Mesendoderm (in vitro differentiated cells): ENCODE measurements at regions not wholly inside any gene's neighbourhood (a gene's known extent, or its start where the extent isn't known, plus 50 kb on each side); places are given as distances from the start of the nearest gene placed in this dataset.

Experiments used
- DNase-seq: peaks from one replicate; pipeline ENCODE4 v3.0.0; 2013
- H2AK5ac ChIP-seq: 2 replicates; pipeline ENCODE4 v1.6.1; 2013; ENCODE audit warnings: low read length, inconsistent platforms
- H2BK120ac ChIP-seq: 2 replicates; pipeline ENCODE4 v1.6.1; 2013; ENCODE audit warnings: low read depth, mild to moderate bottlenecking, low read length, moderate library complexity, mixed read lengths
- H2BK15ac ChIP-seq: replicated peaks from 2 replicates; pipeline ENCODE4 v1.6.1; 2013; ENCODE audit warnings: low read depth, mild to moderate bottlenecking, moderate library complexity
- H2BK5ac ChIP-seq: 2 replicates; pipeline ENCODE4 v1.6.1; 2013; ENCODE audit warnings: low read length, inconsistent platforms
- H3K18ac ChIP-seq: 2 replicates; pipeline ENCODE4 v1.6.1; 2013; ENCODE audit warnings: mild to moderate bottlenecking, low read length, mixed read lengths
- H3K23ac ChIP-seq: one replicate; pipeline ENCODE4 v1.6.1; 2013; ENCODE audit warnings: low read length
- H3K27ac ChIP-seq: 2 replicates; pipeline ENCODE4 v1.5.1; 2013; ENCODE audit warnings: low read depth, mild to moderate bottlenecking, inconsistent platforms, low read length, moderate library complexity
- H3K27me3 ChIP-seq: 2 replicates; pipeline ENCODE4 v1.6.1; 2013; ENCODE audit warnings: low read length, control low read depth, mild to moderate bottlenecking, inconsistent platforms; ENCODE audit not compliant: insufficient read depth, poor library complexity
- H3K36me3 ChIP-seq: 2 replicates; pipeline ENCODE4 v1.6.1; 2013; ENCODE audit warnings: low read length, inconsistent platforms; ENCODE audit not compliant: control insufficient read depth, insufficient read depth
- H3K4ac ChIP-seq: one replicate; pipeline ENCODE4 v1.6.1; 2013; ENCODE audit warnings: low read depth, mild to moderate bottlenecking, low read length, moderate library complexity
- H3K4me1 ChIP-seq: 2 replicates; pipeline ENCODE4 v1.6.1; 2013; ENCODE audit warnings: low read depth, low read length, inconsistent platforms; ENCODE audit not compliant: control insufficient read depth
- H3K4me2 ChIP-seq: 2 replicates; pipeline ENCODE4 v1.6.1; 2013; ENCODE audit warnings: low read length
- H3K4me3 ChIP-seq: 2 replicates; pipeline ENCODE4 v1.5.1; 2013; ENCODE audit warnings: mild to moderate bottlenecking, low read length
- H3K56ac ChIP-seq: one replicate; pipeline ENCODE4 v1.6.1; 2013; ENCODE audit warnings: low read length
- H3K79me1 ChIP-seq: 2 replicates; pipeline ENCODE4 v1.6.1; 2013; ENCODE audit warnings: low read length, inconsistent platforms
- H3K79me2 ChIP-seq: 2 replicates; pipeline ENCODE4 v1.6.1; 2013; ENCODE audit warnings: mild to moderate bottlenecking, low read length; ENCODE audit not compliant: control insufficient read depth, insufficient read depth
- H3K9ac ChIP-seq: 2 replicates; pipeline ENCODE4 v1.6.1; 2013; ENCODE audit warnings: low read length, inconsistent platforms
- H4K5ac ChIP-seq: one replicate; pipeline ENCODE4 v1.6.1; 2013; ENCODE audit warnings: low read length
- H4K8ac ChIP-seq: one replicate; pipeline ENCODE4 v1.6.1; 2013; ENCODE audit warnings: low read depth, mild to moderate bottlenecking, control low read depth, low read length, moderate library complexity
- WGBS: extraction: QIAGEN DNeasy Blood & Tissue Kit; methylation state at CpG from one replicate; pipeline ENCODE4 v1.1.7; 2013; ENCODE audit warnings: low lambda C conversion rate, missing lambda C conversion rate; ENCODE audit not compliant: insufficient coverage; ENCODE audit errors: extremely low coverage; 5-methylcytosine and 5-hydroxymethylcytosine counted together

- peak; percentile 93 for DNase-seq
- Histone ChIP-seq H3K4me2 (peak overlapping the region; percentile 32), H2BK5ac (peak overlapping the region; percentile 99), H3K4me1 (peaks cover 30% of the 10 kb centered on the region), H4K8ac (peak overlapping the region; percentile 31), H3K36me3 (no peaks in the 10 kb centered on the region), H3K23ac (no peak overlapping the region), H3K27me3 (no peaks in the 10 kb centered on the region), H3K9ac (no peak overlapping the region), H3K4me3 (no peak overlapping the region), H4K5ac (no peak overlapping the region), H3K18ac (peak overlapping the region; percentile 92), H3K27ac (peak overlapping the region; percentile 77), H2BK15ac (peak overlapping the region; percentile 92), H2BK120ac (peak overlapping the region; percentile 92), H3K56ac (peak overlapping the region; percentile 67), H3K79me1 (no peaks in the 10 kb centered on the region), H2AK5ac (no peak overlapping the region), H3K4ac (peak overlapping the region; percentile 86), H3K79me2 (no peaks in the 10 kb centered on the region)
- WGBS: no CpG with 5 or more reads among the region's 13 CpGs
These were observed 393.9 kb upstream of the SALL1 start for GRCh38 chr16:51544851-51545467.

GRCh38 chr16:51543971-51544370 is 392.9 kb upstream of the SALL1 start:
- Histone ChIP-seq H3K27ac (peak overlapping the region; percentile 18), H2BK120ac (peak overlapping the region; percentile 100), H3K27me3 (no peaks in the 10 kb centered on the region), H4K8ac (no peak overlapping the region), H3K4me2 (no peak overlapping the region), H4K5ac (peak overlapping the region; percentile 40), H3K9ac (peak overlapping the region; percentile 41), H3K36me3 (no peaks in the 10 kb centered on the region), H2BK5ac (peak overlapping the region; percentile 98), H3K56ac (peak overlapping the region; percentile 83), H3K79me1 (no peaks in the 10 kb centered on the region), H3K18ac (peak overlapping the region; percentile 100), H2BK15ac (peak overlapping the region; percentile 99), H3K4me1 (peaks cover 34% of the 10 kb centered on the region), H3K4ac (peak overlapping the region; percentile 100), H2AK5ac (no peak overlapping the region), H3K4me3 (no peak overlapping the region), H3K23ac (peak overlapping the region; percentile 15), H3K79me2 (no peaks in the 10 kb centered on the region)
- WGBS: no CpG with 5 or more reads among the region's 9 CpGs
- DNase-seq: no peak

- no peak overlapping the region for H3K4me3 ChIP-seq
- H3K4ac ChIP-seq: peak overlapping the region; percentile 100
- H4K5ac ChIP-seq: peak overlapping the region; percentile 33
- H3K79me2 ChIP-seq: no peaks in the 10 kb centered on the region
- H3K18ac ChIP-seq: peak overlapping the region; percentile 100
- H3K4me1 ChIP-seq: peaks cover 35% of the 10 kb centered on the region
- no peak overlapping the region for H2BK15ac ChIP-seq
- peak overlapping the region; percentile 100 for H2BK120ac ChIP-seq
- no CpG with 5 or more reads among the region's 12 CpGs for WGBS
- H3K4me2 ChIP-seq: peak overlapping the region; percentile 17
- no peak overlapping the region for H4K8ac ChIP-seq
- H3K23ac ChIP-seq: peak overlapping the region; percentile 15
- DNase-seq: peak; percentile 48
- H3K27me3 ChIP-seq: no peaks in the 10 kb centered on the region
- H3K56ac ChIP-seq: peak overlapping the region; percentile 83
- peak overlapping the region; percentile 82 for H3K27ac ChIP-seq
- no peaks in the 10 kb centered on the region for H3K79me1 ChIP-seq
- peak overlapping the region; percentile 84 for H2AK5ac ChIP-seq
- H3K9ac ChIP-seq: peak overlapping the region; percentile 15
- H2BK5ac ChIP-seq: peak overlapping the region; percentile 98
- H3K36me3 ChIP-seq: no peaks in the 10 kb centered on the region
These were observed 392.1 kb upstream of the SALL1 start for GRCh38 chr16:51542981-51543815.

GRCh38 chr16:51540259-51540658 is 389.2 kb upstream of the SALL1 start:
- Histone ChIP-seq H3K27me3 (no peaks in the 10 kb centered on the region), H3K4me3 (no peak overlapping the region), H2AK5ac (peak overlapping the region; percentile 41), H4K5ac (no peak overlapping the region), H3K4ac (no peak overlapping the region), H3K79me1 (no peaks in the 10 kb centered on the region), H3K4me1 (peaks cover 24% of the 10 kb centered on the region), H2BK15ac (peak overlapping the region; percentile 75), H3K9ac (no peak overlapping the region), H3K23ac (no peak overlapping the region), H2BK5ac (peak overlapping the region; percentile 29), H3K79me2 (no peaks in the 10 kb centered on the region), H2BK120ac (peak overlapping the region; percentile 76), H3K56ac (peak overlapping the region; percentile 43), H3K18ac (peak overlapping the region; percentile 93), H3K36me3 (no peaks in the 10 kb centered on the region), H3K4me2 (no peak overlapping the region), H3K27ac (no peak overlapping the region), H4K8ac (no peak overlapping the region)
- DNase-seq: no peak
- no CpG with 5 or more reads among the region's 2 CpGs for WGBS

- peaks cover 17% of the 10 kb centered on the region for H3K4me1 ChIP-seq
These were observed 387.8 kb upstream of the SALL1 start for GRCh38 chr16:51538707-51539498.

More at GRCh38 chr16:51538707-51539498, 387.8 kb upstream of the SALL1 start:
- Histone ChIP-seq H4K8ac (no peak overlapping the region), H3K36me3 (no peaks in the 10 kb centered on the region), H3K4me2 (no peak overlapping the region), H3K4ac (peak overlapping the region; percentile 88), H2BK5ac (peak overlapping the region; percentile 90), H3K79me1 (no peaks in the 10 kb centered on the region), H3K56ac (peak overlapping the region; percentile 72), H3K4me3 (no peak overlapping the region), H2AK5ac (peak overlapping the region; percentile 23), H3K18ac (peak overlapping the region; percentile 93), H3K79me2 (no peaks in the 10 kb centered on the region), H3K27me3 (no peaks in the 10 kb centered on the region), H3K27ac (peak overlapping the region; percentile 77), H3K9ac (peak overlapping the region; percentile 14), H2BK120ac (peak overlapping the region; percentile 49), H3K23ac (no peak overlapping the region), H2BK15ac (peak overlapping the region; percentile 37), H4K5ac (no peak overlapping the region)
- peak; percentile 96 for DNase-seq
- no CpG with 5 or more reads among the region's 7 CpGs for WGBS
